IMR-90 (cell line): ENCODE measurements at regions not wholly inside any gene's neighbourhood (a gene's known extent, or its start where the extent isn't known, plus 50 kb on each side); places are given as distances from the start of the nearest gene placed in this dataset.

Experiments used
- ATAC-seq: fragments of 200-7000 bp; cut with Tn5 transposase; 2 replicates; pipeline ENCODE4 v1.9.1; 2020; ENCODE audit warnings: low read depth, mild to moderate bottlenecking, moderate library complexity
- BruUV-seq: library from RNA; stranded (reverse); fragments of 400-500 nt; replicated peaks from 2 replicates; lab custom pipeline; 2021; lab: Mats Ljungman, UMichigan
- CTCF ChIA-PET: fragments of 300-600 bp; formaldehyde crosslinking; extraction: SDS; loops from one replicate; lab custom pipeline; 2021; ENCODE audit warnings: antibody characterized with exemption; lab: Yijun Ruan, JAX
- POLR2A ChIA-PET: fragments of 300-600 bp; sonication (Branson Sonifier 250); formaldehyde crosslinking; loops from one replicate; lab custom pipeline; 2022; ENCODE audit warnings: antibody characterized with exemption; ENCODE audit not compliant: unreplicated experiment; lab: Charles Lee
- DNase-seq: peaks from one replicate; pipeline ENCODE4 v3.0.0; 2013
- H2AFZ ChIP-seq: replicated peaks from 2 replicates; pipeline ENCODE3; 2013; ENCODE audit warnings: low read length, mild to moderate bottlenecking; ENCODE audit not compliant: poor library complexity
- H2AK5ac ChIP-seq: 2 replicates; pipeline ENCODE4 v1.6.1; 2013; ENCODE audit warnings: low read depth, low read length, inconsistent platforms
- H2AK9ac ChIP-seq: replicated peaks from 2 replicates; pipeline ENCODE3; 2013; ENCODE audit warnings: mild to moderate bottlenecking, low read depth, low read length, moderate library complexity; ENCODE audit not compliant: poor library complexity
- H2BK120ac ChIP-seq: 2 replicates; pipeline ENCODE4 v1.6.1; 2013; ENCODE audit warnings: low read depth, low read length, inconsistent platforms
- H2BK15ac ChIP-seq: 3 replicates; pipeline ENCODE4 v1.6.1; 2013; ENCODE audit warnings: low read depth, low read length, inconsistent platforms
- H2BK20ac ChIP-seq: 2 replicates; pipeline ENCODE4 v1.6.1; 2013; ENCODE audit warnings: low read depth, mild to moderate bottlenecking, inconsistent platforms, low read length, moderate library complexity
- H2BK5ac ChIP-seq: 2 replicates; pipeline ENCODE4 v1.6.1; 2013; ENCODE audit warnings: mild to moderate bottlenecking, low read depth, low read length, inconsistent platforms; ENCODE audit not compliant: poor library complexity, severe bottlenecking
- H3K14ac ChIP-seq: replicated peaks from 2 replicates; pipeline ENCODE4 v1.6.1; 2013; ENCODE audit warnings: low read depth, low read length, inconsistent platforms
- H3K18ac ChIP-seq: 2 replicates; pipeline ENCODE4 v1.6.1; 2013; ENCODE audit warnings: low read depth, low read length, control low read depth
- H3K23ac ChIP-seq: 2 replicates; pipeline ENCODE4 v1.6.1; 2013; ENCODE audit warnings: low read depth, low read length, inconsistent platforms
- H3K27ac ChIP-seq: 2 replicates; pipeline ENCODE4 v1.5.1; 2013; ENCODE audit warnings: mild to moderate bottlenecking, control low read depth, low read length; ENCODE audit not compliant: insufficient read depth
- H3K27me3 ChIP-seq: 2 replicates; pipeline ENCODE4 v1.6.1; 2013; ENCODE audit warnings: low read length; ENCODE audit not compliant: control insufficient read depth, insufficient read depth
- H3K36me3 ChIP-seq: 2 replicates; pipeline ENCODE4 v1.6.1; 2013; ENCODE audit warnings: low read length, mixed read lengths; ENCODE audit not compliant: control insufficient read depth, insufficient read depth
- H3K4ac ChIP-seq: 2 replicates; pipeline ENCODE4 v1.6.1; 2013; ENCODE audit warnings: low read depth, low read length, inconsistent platforms
- H3K4me1 ChIP-seq: 2 replicates; pipeline ENCODE4 v1.6.1; 2013; ENCODE audit warnings: low read length, mixed read lengths; ENCODE audit not compliant: control insufficient read depth, insufficient read depth
- H3K4me2 ChIP-seq: 2 replicates; pipeline ENCODE4 v1.6.1; 2013; ENCODE audit warnings: low read depth, mild to moderate bottlenecking, control low read depth, low read length, moderate library complexity
- H3K4me3 ChIP-seq: 2 replicates; pipeline ENCODE4 v1.5.1; 2013; ENCODE audit warnings: low read depth, mild to moderate bottlenecking, control low read depth, low read length, moderate library complexity; ENCODE audit not compliant: insufficient read depth
- H3K56ac ChIP-seq: 2 replicates; pipeline ENCODE4 v1.6.1; 2013; ENCODE audit warnings: low read length, inconsistent platforms; ENCODE audit not compliant: insufficient read depth; ENCODE audit errors: extremely low read depth
- H3K79me1 ChIP-seq, 2 experiments: 2 replicates each; pipeline ENCODE4 v1.6.1; 2013; ENCODE audit warnings: low read length in 2 of 2, inconsistent platforms in 1 of 2, low read depth in 1 of 2
- H3K9ac ChIP-seq: 2 replicates; pipeline ENCODE4 v1.6.1; 2013; ENCODE audit warnings: low read depth, low read length, control low read depth
- H3K9me1 ChIP-seq: 2 replicates; pipeline ENCODE4 v1.6.1; 2013; ENCODE audit warnings: low read length, inconsistent platforms; ENCODE audit not compliant: insufficient read depth
- H3K9me3 ChIP-seq: 2 replicates; pipeline ENCODE4 v1.6.1; 2013; ENCODE audit warnings: low read length; ENCODE audit not compliant: control insufficient read depth, insufficient read depth
- H4K20me1 ChIP-seq: 2 replicates; pipeline ENCODE4 v1.6.1; 2013; ENCODE audit warnings: low read length, inconsistent platforms; ENCODE audit not compliant: insufficient read depth
- H4K5ac ChIP-seq: 2 replicates; pipeline ENCODE4 v1.6.1; 2013; ENCODE audit warnings: mild to moderate bottlenecking, low read depth, low read length, control low read depth
- H4K8ac ChIP-seq, 2 experiments: 2 replicates each; pipeline ENCODE4 v1.6.1; 2013; ENCODE audit warnings: low read depth in 2 of 2, low read length in 2 of 2, control low read depth in 1 of 2, inconsistent platforms in 1 of 2
- H4K91ac ChIP-seq: 2 replicates; pipeline ENCODE4 v1.6.1; 2013; ENCODE audit warnings: low read depth, low read length, inconsistent platforms; ENCODE audit not compliant: insufficient read depth
- CEBPB ChIP-seq: IDR thresholded peaks from 2 replicates; pipeline ENCODE4 v1.6.1; 2012; ENCODE audit warnings: low read depth, low read length, improper control_type of control experiment
- CHD1 ChIP-seq: IDR thresholded peaks from 2 replicates; pipeline ENCODE4 v1.6.1; 2012; ENCODE audit warnings: low read depth, low read length, improper control_type of control experiment
- ELK1 ChIP-seq: fragments of 150-350 bp; IDR thresholded peaks from 2 replicates; pipeline ENCODE4 v1.6.1; 2016; ENCODE audit warnings: low read depth, mild to moderate bottlenecking, low read length, moderate library complexity, borderline replicate concordance
- FOS ChIP-seq: fragments of 150-350 bp; IDR thresholded peaks from 2 replicates; pipeline ENCODE4 v1.6.1; 2016; ENCODE audit warnings: low read depth, low read length
- MAFK ChIP-seq: IDR thresholded peaks from 2 replicates; pipeline ENCODE4 v1.6.1; 2012; ENCODE audit warnings: low read depth, low read length, improper control_type of control experiment
- MAZ ChIP-seq: IDR thresholded peaks from 2 replicates; pipeline ENCODE4 v1.6.1; 2012; ENCODE audit warnings: low read depth, mild to moderate bottlenecking, low read length, improper control_type of control experiment, moderate library complexity, borderline replicate concordance
- MXI1 ChIP-seq: IDR thresholded peaks from 2 replicates; pipeline ENCODE4 v1.6.1; 2012; ENCODE audit warnings: low read depth, mild to moderate bottlenecking, low read length, moderate library complexity, borderline replicate concordance
- POLR2A ChIP-seq: IDR thresholded peaks from 2 replicates; pipeline ENCODE4 v1.6.1; 2012; ENCODE audit warnings: mild to moderate bottlenecking, low read depth, low read length
- RAD21 ChIP-seq: IDR thresholded peaks from 2 replicates; pipeline ENCODE4 v1.6.1; 2012; ENCODE audit warnings: low read length, improper control_type of control experiment
- RCOR1 ChIP-seq: IDR thresholded peaks from 2 replicates; pipeline ENCODE4 v1.6.1; 2012; ENCODE audit warnings: mild to moderate bottlenecking, low read length, improper control_type of control experiment; ENCODE audit not compliant: insufficient replicate concordance
- RFX5 ChIP-seq: IDR thresholded peaks from 2 replicates; pipeline ENCODE4 v1.8.0; 2012; ENCODE audit warnings: low read depth, mild to moderate bottlenecking, low read length, moderate library complexity
- SMC3 ChIP-seq: fragments of 150-350 bp; IDR thresholded peaks from 2 replicates; pipeline ENCODE4 v1.6.1; 2016; ENCODE audit warnings: low read depth, mild to moderate bottlenecking, antibody characterized with exemption, low read length, moderate library complexity
- WGBS, 2 experiments: methylation state at CpG; one replicate each; pipeline versions ENCODE4 v1.1.5 to v1.1.7; 2013; ENCODE audit warnings: missing lambda C conversion rate in 2 of 2; ENCODE audit not compliant: insufficient read length in 1 of 2; ENCODE audit errors: extremely low coverage in 2 of 2; 5-methylcytosine and 5-hydroxymethylcytosine counted together
- dilution Hi-C: fragments of 300-500 bp; cut with HindIII; formaldehyde crosslinking; loops from one replicate; pipeline ENCODE4 v1.14.3; 2018; ENCODE audit warnings: low sequenced_read_pairs; ENCODE audit not compliant: unreplicated experiment
- in situ Hi-C: fragments of 300-500 bp; cut with MboI; formaldehyde crosslinking; loops from 3 replicates; pipeline ENCODE4 v1.14.3; 2019; ENCODE audit warnings: low sequenced_read_pairs, inconsistent platforms, mixed read lengths
- intact Hi-C: fragments of 100-400 bp; cut with micrococcal nuclease; formaldehyde crosslinking; loops from 2 replicates; pipeline ENCODE4 v1.10.0; 2022
- TF ChIP-seq, protein P1 (sequence below): fragments of 150-350 bp; IDR thresholded peaks from 2 replicates; pipeline ENCODE4 v1.6.1; 2017; ENCODE audit warnings: mild to moderate bottlenecking, antibody characterized with exemption, low read length, low read depth

DNA sequence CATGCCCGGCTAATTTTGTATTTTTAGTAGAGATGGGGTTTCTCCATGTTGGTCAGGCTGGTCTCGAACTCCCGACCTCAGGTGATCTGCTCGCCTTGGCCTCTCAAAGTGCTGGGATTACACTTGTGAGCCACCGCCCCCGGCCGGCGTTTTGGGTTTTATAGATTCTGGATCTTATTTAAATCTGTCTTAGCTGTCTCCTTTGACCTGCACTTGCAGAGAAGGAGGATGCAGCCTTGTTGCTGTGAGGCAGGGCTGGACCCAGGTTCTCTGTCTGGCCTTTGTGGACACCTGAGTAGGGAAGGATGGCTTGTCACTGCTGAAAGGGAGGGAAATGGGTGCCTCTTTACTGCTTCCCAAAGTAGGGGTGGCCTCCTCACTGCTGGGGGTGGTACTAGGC is 83.0 kb upstream of the HS6ST1 start:
- Histone ChIP-seq H3K9ac (no peak overlapping the region), H3K36me3 (no peaks in the 10 kb centered on the region), H4K8ac (no peak overlapping the region), H3K4me1 (0 out of 2 replicates have a peak, but pooled peaks cover 1% of the 10 kb centered on the region), H2AFZ (no peak overlapping the region), H3K4me3 (no peak overlapping the region), H3K14ac (no peak overlapping the region), H4K91ac (no peak overlapping the region), H3K4ac (no peak overlapping the region), H2BK15ac (no peak overlapping the region), H3K23ac (no peak overlapping the region), H3K4me2 (no peak overlapping the region), H3K18ac (no peak overlapping the region), H2BK5ac (no peak overlapping the region), H4K20me1 (no peaks in the 10 kb centered on the region), H2AK9ac (no peak overlapping the region), H2BK120ac (no peak overlapping the region), H4K5ac (no peak overlapping the region), H3K79me1 (no peaks in the 10 kb centered on the region), H3K9me3 (no peaks in the 10 kb centered on the region), H3K27me3 (no peaks in the 10 kb centered on the region), H3K9me1 (0 out of 2 replicates have a peak, but pooled peaks cover under 1% of the 10 kb centered on the region), H3K27ac (no peak overlapping the region), H3K56ac (no peak overlapping the region), H2BK20ac (no peak overlapping the region), H2AK5ac (no peak overlapping the region)
- TF ChIP-seq RCOR1, result no peak
- TF ChIP-seq, protein P1, sequence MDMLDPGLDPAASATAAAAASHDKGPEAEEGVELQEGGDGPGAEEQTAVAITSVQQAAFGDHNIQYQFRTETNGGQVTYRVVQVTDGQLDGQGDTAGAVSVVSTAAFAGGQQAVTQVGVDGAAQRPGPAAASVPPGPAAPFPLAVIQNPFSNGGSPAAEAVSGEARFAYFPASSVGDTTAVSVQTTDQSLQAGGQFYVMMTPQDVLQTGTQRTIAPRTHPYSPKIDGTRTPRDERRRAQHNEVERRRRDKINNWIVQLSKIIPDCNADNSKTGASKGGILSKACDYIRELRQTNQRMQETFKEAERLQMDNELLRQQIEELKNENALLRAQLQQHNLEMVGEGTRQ, result no peak
- no peak for TF ChIP-seq RAD21
- TF ChIP-seq SMC3, result no peak
- TF ChIP-seq MXI1, result no peak
- TF ChIP-seq CEBPB, result no peak
- no peak for TF ChIP-seq FOS
- TF ChIP-seq RFX5, result no peak
- no peak for TF ChIP-seq ELK1
- TF ChIP-seq MAZ, result no peak
- TF ChIP-seq MAFK, result no peak
- no peak for TF ChIP-seq CHD1
- TF ChIP-seq POLR2A, result no peak
- dilution Hi-C loops, result no loop called here
- ATAC-seq (no peak), DNase-seq (no peak)
- in situ Hi-C loops, result no loop called here
- WGBS, 2 experiments, result 100% methylated on average over 1 of the region's 8 CpGs; no CpG with 5 or more reads in 1 of the 2 experiments
- CTCF ChIA-PET, result no interaction called here
- POLR2A ChIA-PET, result no interaction called here
- intact Hi-C loops, result no loop called here
- BruUV-seq, result no TSS peak
